PC-9 (cell line): ENCODE measurements at regions not wholly inside any gene's neighbourhood (a gene's known extent, or its start where the extent isn't known, plus 50 kb on each side); places are given as distances from the start of the nearest gene placed in this dataset.

ENCODE experiments used
- EZH2 ChIP-seq: fragments of 200-600 bp; sonication (generic); IDR thresholded peaks from 2 replicates; pipeline ENCODE4 v1.8.0; 2017; ENCODE audit warnings: antibody characterized with exemption, low read depth
- TF ChIP-seq, protein P1 (sequence below): fragments of 200-600 bp; sonication (generic); conservative IDR thresholded peaks from 2 replicates; pipeline ENCODE4 v1.6.1; 2017; ENCODE audit warnings: mixed run types, antibody characterized with exemption, mild to moderate bottlenecking, moderate library complexity

DNA sequence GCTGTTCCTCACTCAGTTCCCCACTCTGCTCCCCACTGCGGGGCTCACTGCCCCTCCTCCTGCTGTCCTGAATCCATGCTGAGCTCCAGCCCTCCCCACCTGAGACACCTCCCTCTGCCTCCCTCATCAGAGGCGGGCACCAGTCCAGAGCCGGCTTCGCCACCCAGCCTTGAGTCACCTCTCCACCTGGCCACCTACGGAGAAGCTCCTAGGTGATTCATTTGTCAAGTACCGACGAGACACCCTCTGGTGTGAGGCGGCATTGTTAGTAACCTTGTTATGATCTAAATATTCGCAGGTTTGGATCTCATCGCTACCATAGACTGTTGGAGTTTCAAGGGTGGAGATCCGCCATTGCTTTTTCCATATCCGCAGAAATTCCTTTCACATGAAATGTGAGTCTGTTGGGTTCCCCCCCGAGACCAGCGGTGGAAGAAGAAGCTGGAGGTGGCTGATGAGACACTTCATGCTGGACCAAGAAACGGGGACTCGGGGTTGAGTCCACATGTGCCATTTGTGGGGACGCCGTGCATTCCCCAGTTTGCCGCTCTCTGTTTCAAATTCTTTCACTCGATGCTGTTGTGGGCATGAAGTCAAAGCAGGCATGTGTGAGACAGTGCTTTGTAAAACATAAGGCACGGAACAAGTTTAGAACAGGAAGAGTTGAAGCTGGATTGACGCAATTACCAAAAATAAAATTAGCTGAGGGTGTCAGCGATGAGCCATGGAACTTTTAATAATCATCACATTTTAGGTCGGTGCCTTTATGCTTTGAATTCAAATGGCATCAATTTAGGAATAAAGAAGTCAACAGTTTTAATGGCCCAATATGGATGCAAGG is 259.8 kb upstream of the HDAC4 start:
- TF ChIP-seq, protein P1, sequence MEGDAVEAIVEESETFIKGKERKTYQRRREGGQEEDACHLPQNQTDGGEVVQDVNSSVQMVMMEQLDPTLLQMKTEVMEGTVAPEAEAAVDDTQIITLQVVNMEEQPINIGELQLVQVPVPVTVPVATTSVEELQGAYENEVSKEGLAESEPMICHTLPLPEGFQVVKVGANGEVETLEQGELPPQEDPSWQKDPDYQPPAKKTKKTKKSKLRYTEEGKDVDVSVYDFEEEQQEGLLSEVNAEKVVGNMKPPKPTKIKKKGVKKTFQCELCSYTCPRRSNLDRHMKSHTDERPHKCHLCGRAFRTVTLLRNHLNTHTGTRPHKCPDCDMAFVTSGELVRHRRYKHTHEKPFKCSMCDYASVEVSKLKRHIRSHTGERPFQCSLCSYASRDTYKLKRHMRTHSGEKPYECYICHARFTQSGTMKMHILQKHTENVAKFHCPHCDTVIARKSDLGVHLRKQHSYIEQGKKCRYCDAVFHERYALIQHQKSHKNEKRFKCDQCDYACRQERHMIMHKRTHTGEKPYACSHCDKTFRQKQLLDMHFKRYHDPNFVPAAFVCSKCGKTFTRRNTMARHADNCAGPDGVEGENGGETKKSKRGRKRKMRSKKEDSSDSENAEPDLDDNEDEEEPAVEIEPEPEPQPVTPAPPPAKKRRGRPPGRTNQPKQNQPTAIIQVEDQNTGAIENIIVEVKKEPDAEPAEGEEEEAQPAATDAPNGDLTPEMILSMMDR = no peak
- no peak for TF ChIP-seq EZH2
